ENCODE measurements at regions not wholly inside any gene's neighbourhood (a gene's known extent, or its start where the extent isn't known, plus 50 kb on each side); places are given as distances from the start of the nearest gene placed in this dataset.
A peak's percentile ranks its signal among the peaks of the same experiment; 100 is the strongest.

- peak in 2 of 3 experiments; percentile 22 to 48; a peak in 4 of 6 replicates for TF ChIP-seq CTCF (IDR thresholded peaks at IDR 0.05 in 2 of 3, conservative IDR thresholded peaks at IDR 0.05 in 1 of 3; ENCODE audit: insufficient read depth in 2 of 3, low read depth in 1 of 3, low read length in 3 of 3)
Observed at GRCh38 chr5:57082441-57083067, 91.3 kb upstream of the GPBP1 start (continued).

- intact Hi-C loops (cut with micrococcal nuclease) (no loop called here), in situ Hi-C loops (cut with MboI) (no loop called here)
- Histone ChIP-seq H3K4me2 (ENCODE audit: insufficient read depth, low read length) (no peak overlapping the region), H3K27ac (ENCODE audit: extremely low read depth, low read depth, low read length) (no peak overlapping the region), H2AFZ (ENCODE audit: low read depth, low read length) (no peak overlapping the region), H3K79me2 (ENCODE audit: control insufficient read depth, insufficient read depth, low read length) (no peaks in the 10 kb centered on the region), H3K36me3 (ENCODE audit: control insufficient read depth, insufficient read depth, low read length) (no peaks in the 10 kb centered on the region), H3K4me3 (no peak overlapping the region), H3K9me1 (ENCODE audit: control insufficient read depth, insufficient read depth, low read length) (no peaks in the 10 kb centered on the region), H3K9me3 (replicated peaks; ENCODE audit: control insufficient read depth, insufficient read depth, low read depth, low read length) (no peaks in the 10 kb centered on the region), H3K9ac (ENCODE audit: insufficient read depth in 1 of 2, low read depth in 2 of 2, low read length in 2 of 2) (no peak overlapping the region), H3K4me1 (replicated peaks in 1 of 2; ENCODE audit: control insufficient read depth in 2 of 2, insufficient read depth in 2 of 2, low read length in 2 of 2) (no peaks in the 10 kb centered on the region), H4K20me1 (replicated peaks; ENCODE audit: control insufficient read depth, insufficient read depth, low read length) (no peaks in the 10 kb centered on the region), H3K27me3 (ENCODE audit: control insufficient read depth in 2 of 2, insufficient read depth in 2 of 2, low read length in 2 of 2) (peaks cover 4 to 9% of the 10 kb centered on the region in 2 experiments; a peak in 3 of 5 replicates)
- BruUV-seq (replicated peaks), result no TSS peak
- DNase-seq (ENCODE audit: extremely low read depth in 1 of 4, low spot score in 3 of 4), result no peak
- CTCF ChIA-PET (ENCODE audit: low intra/inter-chr PET ratio), result no interaction called here
- POLR2A ChIA-PET, result no interaction called here
- TF ChIP-seq NFIC (IDR thresholded peaks at IDR 0.05) (peak; percentile 18; the same call in 1 of the 2 replicates), ZFPM2 (CRISPR knock-in tag; IDR thresholded peaks at IDR 0.05) (no peak)
- WGBS (ENCODE audit: insufficient coverage, low coverage, missing lambda C conversion rate), result 2% methylated on average over 3 of the region's 3 CpGs
- no peak for ATAC-seq
- no peak for FAIRE-seq
Observed at GRCh38 chr5:57085306-57086081, 88.4 kb upstream of the GPBP1 start.
